PC-3 (cell line): ENCODE measurements at regions not wholly inside any gene's neighbourhood (a gene's known extent, or its start where the extent isn't known, plus 50 kb on each side); places are given as distances from the start of the nearest gene placed in this dataset.

Experiments used
- ATAC-seq: fragments of 200-7000 bp; cut with Tn5 transposase; 2 replicates; pipeline ENCODE4 v1.9.1; 2020; ENCODE audit warnings: mild to moderate bottlenecking, moderate library complexity
- BruUV-seq: library from RNA; stranded (reverse); fragments of 400-500 nt; replicated peaks from 2 replicates; lab custom pipeline; 2021; lab: Mats Ljungman, UMichigan
- CTCF ChIA-PET: fragments of 300-600 bp; sonication (Branson Sonifier 250); formaldehyde crosslinking; loops from one replicate; lab custom pipeline; 2022; ENCODE audit warnings: antibody characterized with exemption; lab: Charles Lee
- POLR2A ChIA-PET: fragments of 300-600 bp; sonication (Branson Sonifier 250); formaldehyde crosslinking; loops from one replicate; lab custom pipeline; 2022; ENCODE audit warnings: antibody characterized with exemption; ENCODE audit not compliant: unreplicated experiment; lab: Charles Lee
- DNase-seq: peaks from one replicate; pipeline ENCODE4 v3.0.0-alpha.2; 2015
- H2AFZ ChIP-seq: fragments of 300-600 bp; sonication (generic); 2 replicates; pipeline ENCODE4 v1.6.0; 2016; ENCODE audit warnings: antibody characterized with exemption, low read length
- H3F3A ChIP-seq: fragments of 300-600 bp; sonication (generic); one replicate; pipeline ENCODE4 v1.6.0; 2017; ENCODE audit warnings: antibody characterized with exemption, low read length, control low read depth, mild to moderate bottlenecking; ENCODE audit not compliant: unreplicated experiment
- H3K27ac ChIP-seq: fragments of 300-600 bp; sonication (generic); 2 replicates; pipeline ENCODE4 v1.5.1; 2016; ENCODE audit warnings: mild to moderate bottlenecking, low read length
- H3K27me3 ChIP-seq: fragments of 300-600 bp; sonication (generic); 2 replicates; pipeline ENCODE4 v1.6.1; 2016; ENCODE audit warnings: low read length, mixed read lengths
- H3K36me3 ChIP-seq: fragments of 300-600 bp; sonication (generic); 2 replicates; pipeline ENCODE4 v1.6.1; 2016; ENCODE audit warnings: low read depth, mixed run types, low read length, mixed read lengths
- H3K4me1 ChIP-seq: fragments of 300-600 bp; sonication (generic); 2 replicates; pipeline ENCODE4 v1.5.1; 2016; ENCODE audit warnings: low read length; ENCODE audit not compliant: insufficient read depth
- H3K4me2 ChIP-seq: fragments of 300-600 bp; sonication (generic); 2 replicates; pipeline ENCODE4 v1.6.0; 2016; ENCODE audit warnings: low read length
- H3K4me3 ChIP-seq: fragments of 300-600 bp; sonication (generic); 2 replicates; pipeline ENCODE4 v1.5.1; 2016; ENCODE audit warnings: mild to moderate bottlenecking, low read length, mixed read lengths
- H3K79me2 ChIP-seq: fragments of 300-600 bp; sonication (generic); 2 replicates; pipeline ENCODE4 v1.6.1; 2017; ENCODE audit warnings: low read length, mixed read lengths
- H3K9ac ChIP-seq: fragments of 300-600 bp; sonication (generic); 2 replicates; pipeline ENCODE4 v1.6.0; 2016; ENCODE audit warnings: mild to moderate bottlenecking, low read length
- H3K9me2 ChIP-seq: fragments of 300-600 bp; sonication (generic); replicated peaks from 2 replicates; pipeline ENCODE4 v1.6.1; 2016; ENCODE audit warnings: mixed run types, low read length, mixed read lengths
- H3K9me3 ChIP-seq: fragments of 300-600 bp; sonication (generic); 2 replicates; pipeline ENCODE4 v1.6.1; 2016; ENCODE audit warnings: low read length, mixed read lengths
- H4K20me1 ChIP-seq: fragments of 300-600 bp; sonication (generic); 2 replicates; pipeline ENCODE4 v1.6.1; 2016; ENCODE audit warnings: low read length, mixed read lengths
- CTCF ChIP-seq: fragments of 300-600 bp; sonication (generic); conservative IDR thresholded peaks from 2 replicates; pipeline ENCODE4 v1.5.1; 2017; ENCODE audit warnings: antibody characterized with exemption, low read depth, mild to moderate bottlenecking, low read length
- EZH2 ChIP-seq: fragments of 300-600 bp; sonication (generic); IDR thresholded peaks from one replicate; pipeline ENCODE4 v1.6.1; 2017; ENCODE audit warnings: antibody characterized with exemption, mild to moderate bottlenecking, low read length; ENCODE audit not compliant: unreplicated experiment
- EZH2phosphoT487 ChIP-seq: fragments of 300-600 bp; sonication (generic); IDR thresholded peaks from 2 replicates; pipeline ENCODE4 v1.6.1; 2018; ENCODE audit warnings: mild to moderate bottlenecking, antibody characterized with exemption, low read length, borderline replicate concordance
- intact Hi-C: fragments of 100-400 bp; cut with micrococcal nuclease; formaldehyde crosslinking; loops from 2 replicates; pipeline ENCODE4 v1.9.0; 2023

DNA sequence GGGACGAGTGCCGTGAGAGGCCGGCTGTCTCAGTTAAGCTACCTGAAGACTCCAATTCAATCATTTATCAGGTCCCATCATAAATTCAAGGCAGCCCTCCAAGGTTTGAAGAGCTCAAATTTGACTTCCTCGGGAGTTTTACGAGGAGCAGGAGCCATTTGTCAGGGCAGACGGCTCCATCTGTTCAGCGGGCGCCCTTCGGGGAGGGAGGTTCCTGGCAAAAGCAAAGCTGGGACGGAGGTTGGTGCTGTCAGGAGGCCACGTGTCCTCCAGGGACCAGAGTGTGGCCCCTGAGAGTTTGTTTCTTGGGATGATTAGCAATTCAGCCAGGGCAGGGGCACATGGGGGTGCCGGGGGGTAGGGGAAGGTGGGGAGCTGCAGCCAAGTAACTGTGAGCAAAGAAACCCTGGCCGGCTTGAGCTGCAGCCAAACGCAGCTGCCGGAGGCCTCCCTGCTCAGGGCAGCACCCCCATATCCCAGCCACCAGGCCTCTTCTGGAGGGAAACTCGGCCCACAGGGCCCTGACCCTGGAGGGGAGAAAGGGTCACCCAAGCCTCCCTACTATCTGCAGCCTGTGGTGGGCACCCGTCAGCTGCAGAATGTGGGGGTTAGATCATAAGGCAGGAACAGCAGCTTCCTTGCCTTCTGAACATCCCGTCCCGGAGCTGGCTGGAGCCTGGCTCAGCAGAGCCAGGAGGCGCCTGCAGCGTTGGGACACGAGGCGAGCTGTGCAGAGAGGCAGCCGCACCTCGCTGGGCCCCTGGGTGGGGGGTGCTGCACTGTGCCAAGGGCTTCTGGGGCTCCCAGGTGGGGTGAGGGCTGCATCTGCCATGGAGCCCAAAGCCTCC lies 63.6 kb upstream of the GATA5 start:
- ATAC-seq (no peak), DNase-seq (no peak)
- Histone ChIP-seq H3F3A (no peaks in the 10 kb centered on the region), H3K79me2 (no peaks in the 10 kb centered on the region), H3K4me3 (no peak overlapping the region), H4K20me1 (no peaks in the 10 kb centered on the region), H3K27ac (no peak overlapping the region), H3K36me3 (no peaks in the 10 kb centered on the region), H2AFZ (no peak overlapping the region), H3K9me2 (no peaks in the 10 kb centered on the region), H3K4me1 (no peaks in the 10 kb centered on the region), H3K4me2 (no peak overlapping the region), H3K27me3 (no peaks in the 10 kb centered on the region), H3K9ac (no peak overlapping the region), H3K9me3 (no peaks in the 10 kb centered on the region)
- no TSS peak for BruUV-seq
- POLR2A ChIA-PET: no interaction called here
- intact Hi-C loops: no loop called here
- TF ChIP-seq EZH2: no peak
- TF ChIP-seq CTCF: no peak
- no peak for TF ChIP-seq EZH2phosphoT487
- CTCF ChIA-PET: no interaction called here

DNA sequence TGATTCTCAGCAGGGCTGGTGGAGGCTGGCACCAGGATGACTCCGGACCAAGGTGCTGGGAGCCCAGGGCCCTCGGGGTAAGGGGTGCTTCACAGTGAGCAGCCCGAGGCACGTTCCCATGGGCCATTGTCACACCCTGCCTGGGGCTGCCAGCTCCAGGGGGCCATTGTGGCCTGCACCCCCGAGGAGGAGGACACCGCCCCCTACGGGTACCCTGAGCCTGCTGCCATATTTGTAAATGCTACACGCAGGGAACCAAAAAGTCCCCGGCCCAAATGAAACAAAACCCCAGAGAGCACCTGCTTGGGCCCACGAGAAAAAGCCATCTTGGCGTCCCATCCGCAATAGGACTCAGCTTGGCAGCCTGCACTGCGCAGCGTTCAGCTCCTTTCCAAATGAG lies 64.7 kb upstream of the GATA5 start:
- Histone ChIP-seq H3F3A (no peaks in the 10 kb centered on the region), H3K4me3 (no peak overlapping the region), H3K27ac (no peak overlapping the region), H3K79me2 (no peaks in the 10 kb centered on the region), H3K27me3 (no peaks in the 10 kb centered on the region), H3K36me3 (no peaks in the 10 kb centered on the region), H3K9me2 (no peaks in the 10 kb centered on the region), H3K4me2 (no peak overlapping the region), H4K20me1 (no peaks in the 10 kb centered on the region), H2AFZ (no peak overlapping the region), H3K9ac (no peak overlapping the region), H3K9me3 (no peaks in the 10 kb centered on the region), H3K4me1 (no peaks in the 10 kb centered on the region)
- TF ChIP-seq CTCF (0 out of 2 replicates have a peak, but pooled peaks have one; percentile 26), EZH2phosphoT487 (no peak)
- BruUV-seq: no TSS peak
- intact Hi-C loops: no loop called here
- ChIA-PET POLR2A (no interaction called here), CTCF (no interaction called here)
- ATAC-seq: no peak
- no peak for DNase-seq

- no peaks in the 10 kb centered on the region for H3K79me2 ChIP-seq
- CTCF ChIA-PET: no interaction called here
- no peaks in the 10 kb centered on the region for H3K27me3 ChIP-seq
- H3K9me3 ChIP-seq: no peaks in the 10 kb centered on the region
- no peak overlapping the region for H2AFZ ChIP-seq
- H3K36me3 ChIP-seq: no peaks in the 10 kb centered on the region
- TF ChIP-seq CTCF: no peak
- TF ChIP-seq EZH2phosphoT487: no peak
- no peak for TF ChIP-seq EZH2
- no peaks in the 10 kb centered on the region for H3K9me2 ChIP-seq
- ATAC-seq (no peak), DNase-seq (no peak)
- POLR2A ChIA-PET: no interaction called here
- H3K4me1 ChIP-seq: no peaks in the 10 kb centered on the region
- no peaks in the 10 kb centered on the region for H4K20me1 ChIP-seq
- H3K4me2 ChIP-seq: no peak overlapping the region
- no peak overlapping the region for H3K4me3 ChIP-seq
- H3K27ac ChIP-seq: no peak overlapping the region
- no peak overlapping the region for H3K9ac ChIP-seq
- H3F3A ChIP-seq: no peaks in the 10 kb centered on the region
- no TSS peak for BruUV-seq
- intact Hi-C loops: no loop called here
These were observed 67.1 kb upstream of the GATA5 start for GRCh38 chr20:62542862-62543261.
